Urinary bladder (tissue), 3 donors: ENCODE measurements at regions not wholly inside any gene's neighbourhood (a gene's known extent, or its start where the extent isn't known, plus 50 kb on each side); places are given as distances from the start of the nearest gene placed in this dataset.
"Not testable (repeated sequence)": the region's sequence is repeated elsewhere in the genome, so short reads cannot be mapped to it uniquely, and the experiment has no call there.

Experiments
- DNase-seq: peaks from one replicate; pipeline ENCODE4 v3.0.0-alpha.2; 2015; ENCODE audit errors: extremely low spot score
- H3K27ac ChIP-seq: one replicate; pipeline ENCODE4 v1.5.1; 2013; ENCODE audit warnings: low read depth, mild to moderate bottlenecking, moderate library complexity
- H3K36me3 ChIP-seq: one replicate; pipeline ENCODE4 v1.6.1; 2013; ENCODE audit warnings: mild to moderate bottlenecking, moderate library complexity; ENCODE audit not compliant: insufficient read depth
- H3K4me1 ChIP-seq: one replicate; pipeline ENCODE4 v1.6.1; 2013; ENCODE audit warnings: mild to moderate bottlenecking, moderate library complexity; ENCODE audit not compliant: insufficient read depth
- H3K4me3 ChIP-seq: one replicate; pipeline ENCODE4 v1.5.1; 2013; ENCODE audit warnings: low read depth, low read length
- WGBS: extraction: QIAGEN DNeasy Blood & Tissue Kit; methylation state at CpG from one replicate; pipeline ENCODE4 v1.1.7; 2013; 5-methylcytosine and 5-hydroxymethylcytosine counted together
- donor health status: healthy with polysubstance abuse.
- donor health status: healthy.

- Histone ChIP-seq H3K4me1 (no peaks in the 10 kb centered on the region), H3K36me3 (no peaks in the 10 kb centered on the region), H3K4me3 (no peak overlapping the region), H3K27ac (no peak overlapping the region)
- no peak for DNase-seq
- WGBS = 87% methylated on average over 17 of the region's 17 CpGs
These were observed 250.7 kb downstream of the VAPA start for GRCh38 chr18:10164271-10165071.

GRCh38 chr18:10166164-10166807 lies 252.5 kb downstream of the VAPA start:
- H3K4me1 ChIP-seq = no peaks in the 10 kb centered on the region
- no peak overlapping the region for H3K27ac ChIP-seq
- no peak overlapping the region for H3K4me3 ChIP-seq
- no peaks in the 10 kb centered on the region for H3K36me3 ChIP-seq
- DNase-seq = no peak
- 95% methylated on average over 22 of the region's 22 CpGs for WGBS

GRCh38 chr18:10167759-10168158 lies 253.9 kb downstream of the VAPA start:
- no peak for DNase-seq
- no peak overlapping the region for H3K27ac ChIP-seq
- H3K36me3 ChIP-seq = no peaks in the 10 kb centered on the region
- no peaks in the 10 kb centered on the region for H3K4me1 ChIP-seq
- no peak overlapping the region for H3K4me3 ChIP-seq
- WGBS = 97% methylated on average over 11 of the region's 11 CpGs

- DNase-seq = no peak
- Histone ChIP-seq H3K27ac (no peak overlapping the region), H3K4me1 (no peaks in the 10 kb centered on the region), H3K4me3 (no peak overlapping the region), H3K36me3 (no peaks in the 10 kb centered on the region)
- WGBS = 93% methylated on average over 9 of the region's 9 CpGs
These were observed 254.7 kb downstream of the VAPA start for GRCh38 chr18:10168477-10168876.

GRCh38 chr18:10169064-10169562 lies 255.3 kb downstream of the VAPA start:
- Histone ChIP-seq H3K4me1 (no peaks in the 10 kb centered on the region), H3K27ac (no peak overlapping the region), H3K36me3 (no peaks in the 10 kb centered on the region), H3K4me3 (no peak overlapping the region)
- WGBS = 77% methylated on average over 4 of the region's 4 CpGs
- peak; percentile 13 for DNase-seq

- no peaks in the 10 kb centered on the region for H3K4me1 ChIP-seq
- DNase-seq = no peak
- no peak overlapping the region for H3K27ac ChIP-seq
- WGBS = 82% methylated on average over 2 of the region's 2 CpGs
- H3K4me3 ChIP-seq = no peak overlapping the region
- H3K36me3 ChIP-seq = no peaks in the 10 kb centered on the region
These were observed 256.0 kb downstream of the VAPA start for GRCh38 chr18:10169814-10170213.

GRCh38 chr18:10170375-10170774 lies 256.6 kb downstream of the VAPA start:
- WGBS = 77% methylated on average over 5 of the region's 5 CpGs
- no peaks in the 10 kb centered on the region for H3K36me3 ChIP-seq
- no peak overlapping the region for H3K27ac ChIP-seq
- H3K4me3 ChIP-seq = no peak overlapping the region
- no peak for DNase-seq
- H3K4me1 ChIP-seq = no peaks in the 10 kb centered on the region

- 66% methylated on average over 2 of the region's 2 CpGs for WGBS
- not testable (repeated sequence) for H3K27ac ChIP-seq, H3K4me3 ChIP-seq, H3K36me3 ChIP-seq, DNase-seq, H3K4me1 ChIP-seq
These were observed 261.5 kb downstream of the VAPA start for GRCh38 chr18:10175333-10175732.

GRCh38 chr18:10179326-10179725 lies 265.5 kb downstream of the VAPA start:
- 91% methylated on average over 6 of the region's 6 CpGs for WGBS
- not testable (repeated sequence) for H3K36me3 ChIP-seq, DNase-seq

GRCh38 chr18:10182009-10182624 lies 268.3 kb downstream of the VAPA start:
- H3K36me3 ChIP-seq = no peaks in the 10 kb centered on the region
- no peak overlapping the region for H3K4me3 ChIP-seq
- H3K4me1 ChIP-seq = no peaks in the 10 kb centered on the region
- WGBS = 91% methylated on average over 11 of the region's 11 CpGs
- no peak for DNase-seq
- H3K27ac ChIP-seq = no peak overlapping the region

More at GRCh38 chr18:10179326-10179725, 265.5 kb downstream of the VAPA start:
- not testable (repeated sequence) for H3K27ac ChIP-seq, H3K4me1 ChIP-seq, H3K4me3 ChIP-seq

- Histone ChIP-seq H3K36me3 (no peaks in the 10 kb centered on the region), H3K27ac (no peak overlapping the region), H3K4me3 (no peak overlapping the region), H3K4me1 (no peaks in the 10 kb centered on the region)
- WGBS = 86% methylated on average over 3 of the region's 3 CpGs
- DNase-seq = no peak
These were observed 269.7 kb upstream of the APCDD1 start for GRCh38 chr18:10184776-10185175.

GRCh38 chr18:10188971-10189810 lies 265.2 kb upstream of the APCDD1 start:
- H3K4me3 ChIP-seq = no peak overlapping the region
- no peak overlapping the region for H3K27ac ChIP-seq
- H3K4me1 ChIP-seq = no peaks in the 10 kb centered on the region
- WGBS = 92% methylated on average over 10 of the region's 10 CpGs
- no peak for DNase-seq
- H3K36me3 ChIP-seq = no peaks in the 10 kb centered on the region

GRCh38 chr18:10190564-10190963 lies 263.9 kb upstream of the APCDD1 start:
- no peaks in the 10 kb centered on the region for H3K36me3 ChIP-seq
- no peak overlapping the region for H3K4me3 ChIP-seq
- 95% methylated on average over 4 of the region's 4 CpGs for WGBS
- no peak for DNase-seq
- H3K4me1 ChIP-seq = no peaks in the 10 kb centered on the region
- no peak overlapping the region for H3K27ac ChIP-seq
